ENCODE measurements at regions not wholly inside any gene's neighbourhood (a gene's known extent, or its start where the extent isn't known, plus 50 kb on each side); places are given as distances from the start of the nearest gene placed in this dataset.

DNA sequence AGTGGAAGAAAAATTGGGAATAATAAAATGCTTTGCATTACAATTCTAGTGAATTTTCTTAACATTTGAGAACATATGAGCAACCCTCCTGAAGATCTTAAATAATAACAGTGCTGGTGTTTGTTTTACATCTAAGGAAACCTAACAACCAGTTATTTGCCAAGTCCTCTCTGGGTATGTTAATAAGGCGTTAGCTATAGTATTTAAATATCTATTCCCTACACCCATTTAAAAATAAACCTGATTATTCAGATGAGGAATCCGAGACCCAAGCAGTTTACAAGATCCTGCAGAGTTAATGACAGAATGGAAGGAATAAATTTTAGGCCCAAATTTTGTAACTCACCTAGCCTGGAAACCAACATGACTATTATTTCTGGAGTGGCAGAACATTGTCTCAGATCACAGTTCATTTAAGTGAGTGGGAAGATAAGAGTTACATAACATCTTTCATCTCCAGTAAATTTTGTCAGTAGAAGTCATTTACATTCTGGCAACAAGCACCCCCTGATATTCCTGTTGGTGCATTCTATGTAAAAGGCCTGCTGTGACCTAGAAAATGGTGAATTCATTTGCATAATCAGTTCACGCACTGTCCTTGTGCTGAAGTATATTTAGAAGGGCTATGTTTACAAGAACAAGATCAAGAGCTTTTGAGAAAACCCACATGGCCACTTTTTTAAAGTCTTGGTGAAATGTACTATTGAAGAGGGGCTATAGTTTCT is 148.2 kb downstream of the COX7C start:
- H3K9me3 ChIP-seq: no peaks in the 10 kb centered on the region

DNA sequence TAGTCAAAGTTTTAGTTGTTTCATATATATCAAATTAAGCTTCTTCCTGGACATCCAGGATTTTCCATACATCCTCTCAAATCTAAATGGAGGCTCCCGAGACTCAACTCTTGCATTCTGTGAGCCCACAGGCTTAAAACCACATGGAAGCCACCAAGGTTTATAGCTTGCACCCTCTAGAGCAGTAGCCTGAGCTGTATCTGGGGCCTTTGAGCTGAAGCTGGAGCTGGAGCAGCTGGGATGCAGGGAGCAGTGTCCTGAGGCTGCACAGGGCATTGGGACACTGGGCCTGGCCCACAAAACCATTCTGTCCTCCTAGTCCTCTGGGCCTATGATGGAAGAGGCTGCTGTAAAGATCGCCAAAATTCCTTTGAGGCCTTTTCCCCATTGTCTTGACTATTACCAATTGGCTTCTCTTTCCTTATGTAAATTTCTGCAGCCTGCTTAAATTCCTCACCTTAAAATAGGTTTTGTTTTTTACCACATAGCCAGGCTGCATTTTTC is 151.0 kb downstream of the COX7C start:
- WGBS, 2 donors: 74 to 83% methylated on average over 2 of the region's 2 CpGs
- ATAC-seq: no peak
- no peak for FAIRE-seq

More for the DNA sequence above, 148.2 kb downstream of the COX7C start:
- H3K4me1 ChIP-seq: no peaks in the 10 kb centered on the region
- no peaks in the 10 kb centered on the region for H3K27me3 ChIP-seq
- DNase-seq (no peak), FAIRE-seq (no peak), ATAC-seq (no peak)
- no peak overlapping the region for H3K4me3 ChIP-seq
- H3K36me3 ChIP-seq: no peaks in the 10 kb centered on the region
- 52 to 65% methylated on average over 3 of the region's 3 CpGs for WGBS, 2 donors
- TF ChIP-seq, protein P1, sequence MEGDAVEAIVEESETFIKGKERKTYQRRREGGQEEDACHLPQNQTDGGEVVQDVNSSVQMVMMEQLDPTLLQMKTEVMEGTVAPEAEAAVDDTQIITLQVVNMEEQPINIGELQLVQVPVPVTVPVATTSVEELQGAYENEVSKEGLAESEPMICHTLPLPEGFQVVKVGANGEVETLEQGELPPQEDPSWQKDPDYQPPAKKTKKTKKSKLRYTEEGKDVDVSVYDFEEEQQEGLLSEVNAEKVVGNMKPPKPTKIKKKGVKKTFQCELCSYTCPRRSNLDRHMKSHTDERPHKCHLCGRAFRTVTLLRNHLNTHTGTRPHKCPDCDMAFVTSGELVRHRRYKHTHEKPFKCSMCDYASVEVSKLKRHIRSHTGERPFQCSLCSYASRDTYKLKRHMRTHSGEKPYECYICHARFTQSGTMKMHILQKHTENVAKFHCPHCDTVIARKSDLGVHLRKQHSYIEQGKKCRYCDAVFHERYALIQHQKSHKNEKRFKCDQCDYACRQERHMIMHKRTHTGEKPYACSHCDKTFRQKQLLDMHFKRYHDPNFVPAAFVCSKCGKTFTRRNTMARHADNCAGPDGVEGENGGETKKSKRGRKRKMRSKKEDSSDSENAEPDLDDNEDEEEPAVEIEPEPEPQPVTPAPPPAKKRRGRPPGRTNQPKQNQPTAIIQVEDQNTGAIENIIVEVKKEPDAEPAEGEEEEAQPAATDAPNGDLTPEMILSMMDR (IDR thresholded peaks at IDR 0.05): no peak
- intact Hi-C loops (cut with DNase I): no loop called here
- no peak overlapping the region for H3K27ac ChIP-seq

DNA sequence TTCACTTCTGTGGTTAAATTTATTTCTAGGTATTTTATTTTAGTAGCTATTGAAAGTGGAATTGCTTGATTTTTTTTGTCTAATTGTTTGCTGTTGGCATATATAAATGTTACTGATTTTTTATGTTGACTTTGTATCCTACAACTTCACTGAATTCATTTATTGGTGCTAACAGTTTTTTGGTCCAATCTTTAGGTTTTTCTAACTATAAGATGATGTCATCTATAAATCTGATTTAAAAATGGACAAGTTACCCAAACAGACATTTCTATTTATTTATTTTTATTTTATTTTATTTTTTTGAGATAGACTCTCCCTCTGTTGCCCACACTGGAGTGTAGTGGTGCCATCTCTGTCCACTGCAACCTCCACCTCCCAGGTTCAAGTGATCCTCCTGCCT is 162.3 kb downstream of the COX7C start:
- intact Hi-C loops (cut with DNase I): no loop called here
- TF ChIP-seq, protein P1 (IDR thresholded peaks at IDR 0.05): no peak
- H3K9me3 ChIP-seq: no peaks in the 10 kb centered on the region
- no peak overlapping the region for H3K27ac ChIP-seq
- no peak for DNase-seq
- H3K36me3 ChIP-seq: no peaks in the 10 kb centered on the region
- no peak overlapping the region for H3K4me3 ChIP-seq
- FAIRE-seq: no peak
- H3K27me3 ChIP-seq: no peaks in the 10 kb centered on the region
- no peak for ATAC-seq
- no peaks in the 10 kb centered on the region for H3K4me1 ChIP-seq

More for the DNA sequence above, 151.0 kb downstream of the COX7C start:
- no peaks in the 10 kb centered on the region for H3K4me1 ChIP-seq
- H3K36me3 ChIP-seq: no peaks in the 10 kb centered on the region
- TF ChIP-seq, protein P1 (IDR thresholded peaks at IDR 0.05): no peak
- H3K27me3 ChIP-seq: no peaks in the 10 kb centered on the region
- H3K27ac ChIP-seq: no peak overlapping the region
- intact Hi-C loops (cut with DNase I): no loop called here
- no peaks in the 10 kb centered on the region for H3K9me3 ChIP-seq
- peak in 1 of 6 donors; percentile 19 for DNase-seq
- H3K4me3 ChIP-seq: no peak overlapping the region

DNA sequence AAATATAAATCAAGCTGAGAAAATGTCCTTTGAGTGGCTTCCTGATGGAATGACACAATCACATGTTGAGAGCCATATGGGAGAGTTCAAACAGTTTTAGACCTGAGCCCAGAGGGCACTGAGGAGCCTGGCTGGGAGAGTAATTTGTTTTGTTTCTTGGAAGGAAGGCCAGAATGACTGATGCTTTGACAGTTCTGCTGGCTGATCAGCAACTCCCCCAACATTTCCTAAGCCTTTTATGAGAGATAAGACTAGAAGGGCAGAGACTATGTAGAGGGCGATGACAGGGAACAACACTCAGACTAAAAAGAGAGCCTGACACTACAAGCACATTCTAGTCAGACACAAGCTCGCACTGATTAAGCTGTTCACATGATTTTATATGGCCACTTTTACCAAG is 169.2 kb downstream of the COX7C start:
- ATAC-seq: no peak
- WGBS, 2 donors: 53 to 56% methylated on average over 2 of the region's 2 CpGs
- intact Hi-C loops (cut with DNase I): no loop called here
- H3K4me3 ChIP-seq: no peak overlapping the region
- no peaks in the 10 kb centered on the region for H3K27me3 ChIP-seq
- H3K27ac ChIP-seq: no peak overlapping the region
- TF ChIP-seq, protein P1 (IDR thresholded peaks at IDR 0.05): no peak
- DNase-seq: no peak
- no peak for FAIRE-seq
- H3K36me3 ChIP-seq: no peaks in the 10 kb centered on the region
- H3K4me1 ChIP-seq: no peaks in the 10 kb centered on the region
- H3K9me3 ChIP-seq: no peaks in the 10 kb centered on the region

DNA sequence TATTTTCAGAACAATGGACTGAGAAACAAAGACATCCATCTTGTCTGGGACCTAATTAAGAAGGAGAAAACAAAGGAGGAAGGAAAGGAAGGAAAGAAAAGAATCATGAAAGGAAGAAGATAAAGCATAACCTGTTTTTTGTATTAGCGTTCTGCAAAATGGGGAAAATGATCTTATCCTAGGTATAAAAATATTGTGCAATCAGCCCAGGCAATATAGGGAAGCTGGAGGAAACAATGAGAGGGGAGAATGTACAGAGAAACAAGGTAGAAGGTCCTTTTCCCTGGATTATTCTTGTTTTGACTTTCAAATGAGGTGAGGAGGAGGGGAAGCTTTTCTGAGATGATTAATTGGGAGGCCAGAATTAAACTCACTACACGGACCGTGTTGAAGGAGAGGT is 177.9 kb downstream of the COX7C start:
- no peaks in the 10 kb centered on the region for H3K4me1 ChIP-seq
- no peak for DNase-seq
- no peaks in the 10 kb centered on the region for H3K27me3 ChIP-seq
- WGBS, 2 donors: 52 to 55% methylated on average over 3 of the region's 3 CpGs
- H3K36me3 ChIP-seq: no peaks in the 10 kb centered on the region
- intact Hi-C loops (cut with DNase I): no loop called here
- no peak overlapping the region for H3K27ac ChIP-seq
- TF ChIP-seq, protein P1 (IDR thresholded peaks at IDR 0.05): no peak
- H3K4me3 ChIP-seq: no peak overlapping the region
- ATAC-seq: no peak
- H3K9me3 ChIP-seq: no peaks in the 10 kb centered on the region
- no peak for FAIRE-seq

Data from pancreas (tissue), 10 donors.